DND-41 (cell line): ENCODE measurements at regions not wholly inside any gene's neighbourhood (a gene's known extent, or its start where the extent isn't known, plus 50 kb on each side); places are given as distances from the start of the nearest gene placed in this dataset.

Experiments used
- CTCF ChIP-seq: IDR thresholded peaks from 2 replicates; pipeline ENCODE4 v1.5.1; 2012; ENCODE audit warnings: borderline replicate concordance, low read length, moderate library complexity, mild to moderate bottlenecking; ENCODE audit not compliant: poor library complexity, severe bottlenecking; ENCODE audit errors: extremely low read depth
- EZH2 ChIP-seq: IDR thresholded peaks from 3 replicates; pipeline ENCODE4 v1.6.1; 2012; ENCODE audit warnings: borderline replicate concordance, low read depth, mild to moderate bottlenecking, moderate library complexity, low read length, inconsistent platforms; ENCODE audit not compliant: severe bottlenecking

- TF ChIP-seq CTCF = no peak
- no peak for TF ChIP-seq EZH2
These were observed 2000.1 kb downstream of the EFNA5 start for GRCh38 chr5:105670596-105670995.
